ENCODE measurements at regions not wholly inside any gene's neighbourhood (a gene's known extent, or its start where the extent isn't known, plus 50 kb on each side); places are given as distances from the start of the nearest gene placed in this dataset.

DNA sequence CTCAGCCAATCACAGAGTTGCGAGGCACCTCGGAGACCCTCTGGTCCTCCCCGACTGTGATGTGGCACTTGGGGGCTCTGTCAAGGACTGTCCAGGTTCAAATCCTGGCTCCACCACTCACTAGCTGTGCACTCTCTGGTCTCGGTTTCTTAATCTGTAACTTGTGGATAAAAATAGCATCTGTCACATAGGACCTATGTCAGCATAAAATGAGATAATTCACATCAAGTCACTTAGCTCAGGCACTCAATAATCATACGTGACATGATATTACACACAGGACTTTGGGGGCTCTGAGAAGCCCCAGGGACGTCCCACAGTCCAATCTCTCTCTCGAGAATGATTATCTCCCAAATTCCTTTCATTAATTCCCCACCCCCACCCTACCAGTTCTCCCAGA, 166.4 kb downstream of the COPRS start:
- Mint-ChIP-seq H3K4me1 (ENCODE audit: low read depth, unreplicated experiment) (no peaks in the 10 kb centered on the region), H3K36me3 (ENCODE audit: insufficient read depth, unreplicated experiment) (no peaks in the 10 kb centered on the region), H3K4me3 (ENCODE audit: low read depth, unreplicated experiment) (no peak overlapping the region), H3K27ac (ENCODE audit: unreplicated experiment) (no peak overlapping the region), H3K27me3 (ENCODE audit: unreplicated experiment) (no peaks in the 10 kb centered on the region), H3K9me3 (ENCODE audit: low read depth, unreplicated experiment) (no peaks in the 10 kb centered on the region)
- DNase-seq: no peak
- TF ChIP-seq, protein P1, sequence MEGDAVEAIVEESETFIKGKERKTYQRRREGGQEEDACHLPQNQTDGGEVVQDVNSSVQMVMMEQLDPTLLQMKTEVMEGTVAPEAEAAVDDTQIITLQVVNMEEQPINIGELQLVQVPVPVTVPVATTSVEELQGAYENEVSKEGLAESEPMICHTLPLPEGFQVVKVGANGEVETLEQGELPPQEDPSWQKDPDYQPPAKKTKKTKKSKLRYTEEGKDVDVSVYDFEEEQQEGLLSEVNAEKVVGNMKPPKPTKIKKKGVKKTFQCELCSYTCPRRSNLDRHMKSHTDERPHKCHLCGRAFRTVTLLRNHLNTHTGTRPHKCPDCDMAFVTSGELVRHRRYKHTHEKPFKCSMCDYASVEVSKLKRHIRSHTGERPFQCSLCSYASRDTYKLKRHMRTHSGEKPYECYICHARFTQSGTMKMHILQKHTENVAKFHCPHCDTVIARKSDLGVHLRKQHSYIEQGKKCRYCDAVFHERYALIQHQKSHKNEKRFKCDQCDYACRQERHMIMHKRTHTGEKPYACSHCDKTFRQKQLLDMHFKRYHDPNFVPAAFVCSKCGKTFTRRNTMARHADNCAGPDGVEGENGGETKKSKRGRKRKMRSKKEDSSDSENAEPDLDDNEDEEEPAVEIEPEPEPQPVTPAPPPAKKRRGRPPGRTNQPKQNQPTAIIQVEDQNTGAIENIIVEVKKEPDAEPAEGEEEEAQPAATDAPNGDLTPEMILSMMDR (IDR thresholded peaks at IDR 0.05; ENCODE audit: unreplicated experiment): no peak
- intact Hi-C loops (cut with micrococcal nuclease; ENCODE audit: unreplicated experiment): no loop called here
- CTCF ChIA-PET: no interaction called here
- BruUV-seq (replicated peaks): no TSS peak

DNA sequence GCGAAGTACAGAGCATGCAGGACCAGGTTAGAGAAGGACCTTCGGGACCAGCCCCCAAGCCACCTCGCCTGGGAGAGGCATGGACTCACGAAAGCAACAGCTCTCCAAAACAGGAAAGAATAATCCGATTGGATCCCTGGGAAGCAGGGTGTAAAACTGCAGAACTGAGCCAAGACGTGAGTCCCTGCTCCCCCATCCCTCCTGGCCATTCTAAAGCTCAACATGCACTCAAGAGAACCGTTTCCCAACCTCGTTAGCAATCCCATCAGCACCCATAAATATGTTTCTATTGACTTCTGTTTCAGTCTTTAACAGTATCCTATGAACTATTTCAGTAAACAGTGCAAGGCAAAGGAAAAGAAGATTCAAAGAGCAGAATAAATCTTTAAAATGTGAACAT, 167.0 kb downstream of the COPRS start:
- H3K27me3 Mint-ChIP-seq (ENCODE audit: unreplicated experiment): no peaks in the 10 kb centered on the region
- H3K9me3 Mint-ChIP-seq (ENCODE audit: low read depth, unreplicated experiment): no peaks in the 10 kb centered on the region
- H3K36me3 Mint-ChIP-seq (ENCODE audit: insufficient read depth, unreplicated experiment): no peaks in the 10 kb centered on the region
- CTCF ChIA-PET: no interaction called here
- H3K4me3 Mint-ChIP-seq (ENCODE audit: low read depth, unreplicated experiment): no peak overlapping the region
- TF ChIP-seq, protein P1 (IDR thresholded peaks at IDR 0.05; ENCODE audit: unreplicated experiment): no peak
- intact Hi-C loops (cut with micrococcal nuclease; ENCODE audit: unreplicated experiment): no loop called here
- H3K27ac Mint-ChIP-seq (ENCODE audit: unreplicated experiment): no peak overlapping the region
- no TSS peak for BruUV-seq (replicated peaks)
- no peak for DNase-seq
- no peaks in the 10 kb centered on the region for H3K4me1 Mint-ChIP-seq (ENCODE audit: low read depth, unreplicated experiment)

DNA sequence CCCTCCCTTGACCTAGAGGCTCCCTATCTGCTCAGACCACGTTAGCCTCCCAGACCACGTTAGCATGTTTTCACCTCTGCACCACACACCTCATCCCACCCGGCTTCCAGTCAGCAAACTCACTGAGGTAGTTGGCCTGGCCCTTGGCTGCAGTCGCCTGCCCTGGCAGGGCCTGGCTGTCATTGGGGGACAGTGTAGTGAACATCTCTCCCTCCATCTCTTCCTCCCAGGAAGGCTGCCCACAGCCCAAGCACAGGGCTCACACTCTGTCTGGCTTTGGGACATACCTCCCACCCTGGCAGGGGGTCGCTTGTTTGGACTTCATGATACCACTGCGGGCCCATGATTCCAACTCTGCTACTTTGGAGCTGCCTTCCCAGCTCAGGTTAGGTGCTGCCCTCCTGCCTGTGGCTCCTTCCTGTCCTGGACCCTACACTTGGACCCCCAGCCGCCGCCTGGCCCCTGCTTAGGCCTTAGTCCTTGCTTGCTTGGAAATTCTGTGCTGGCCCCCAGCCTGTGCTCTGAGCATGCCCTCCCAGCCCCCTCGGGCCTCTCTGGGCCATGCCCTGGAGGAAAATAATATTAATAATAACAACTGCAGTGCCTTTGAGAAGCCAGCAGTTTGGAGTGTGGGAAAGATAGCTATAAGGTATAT, 167.7 kb downstream of the COPRS start:
- Mint-ChIP-seq H3K9me3 (ENCODE audit: low read depth, unreplicated experiment) (no peaks in the 10 kb centered on the region), H3K4me3 (ENCODE audit: low read depth, unreplicated experiment) (no peak overlapping the region), H3K27me3 (ENCODE audit: unreplicated experiment) (no peaks in the 10 kb centered on the region), H3K36me3 (ENCODE audit: insufficient read depth, unreplicated experiment) (no peaks in the 10 kb centered on the region), H3K27ac (ENCODE audit: unreplicated experiment) (no peak overlapping the region), H3K4me1 (ENCODE audit: low read depth, unreplicated experiment) (no peaks in the 10 kb centered on the region)
- CTCF ChIA-PET: no interaction called here
- BruUV-seq (replicated peaks): no TSS peak
- intact Hi-C loops (cut with micrococcal nuclease; ENCODE audit: unreplicated experiment): no loop called here
- TF ChIP-seq, protein P1 (IDR thresholded peaks at IDR 0.05; ENCODE audit: unreplicated experiment): no peak
- DNase-seq: no peak

DNA sequence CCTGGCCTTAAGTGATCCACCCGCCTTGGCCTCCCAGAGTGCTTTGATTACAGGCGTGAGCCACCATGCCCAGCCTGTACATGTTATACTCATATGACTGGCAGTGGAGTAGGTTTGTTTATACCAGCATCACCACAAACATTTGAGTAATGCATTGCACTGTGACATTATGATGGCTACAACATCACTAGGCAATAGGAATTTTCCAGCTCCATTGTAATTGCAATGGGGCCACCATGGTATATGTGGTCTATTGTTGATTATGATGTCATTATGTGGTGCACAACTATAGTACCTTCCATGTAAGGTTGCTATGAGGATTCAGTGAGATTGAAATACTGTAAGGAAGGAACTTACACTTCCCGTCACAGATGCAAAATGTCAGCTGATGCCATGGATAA, 168.9 kb downstream of the COPRS start:
- no peaks in the 10 kb centered on the region for H3K27me3 Mint-ChIP-seq (ENCODE audit: unreplicated experiment)
- no peaks in the 10 kb centered on the region for H3K36me3 Mint-ChIP-seq (ENCODE audit: insufficient read depth, unreplicated experiment)
- no peak for DNase-seq
- no peaks in the 10 kb centered on the region for H3K9me3 Mint-ChIP-seq (ENCODE audit: low read depth, unreplicated experiment)
- no peak overlapping the region for H3K27ac Mint-ChIP-seq (ENCODE audit: unreplicated experiment)
- H3K4me1 Mint-ChIP-seq (ENCODE audit: low read depth, unreplicated experiment): no peaks in the 10 kb centered on the region
- no TSS peak for BruUV-seq (replicated peaks)
- no peak overlapping the region for H3K4me3 Mint-ChIP-seq (ENCODE audit: low read depth, unreplicated experiment)
- TF ChIP-seq, protein P1 (IDR thresholded peaks at IDR 0.05; ENCODE audit: unreplicated experiment): no peak
- CTCF ChIA-PET: no interaction called here
- intact Hi-C loops (cut with micrococcal nuclease; ENCODE audit: unreplicated experiment): no loop called here
